ENCODE measurements at regions not wholly inside any gene's neighbourhood (a gene's known extent, or its start where the extent isn't known, plus 50 kb on each side); places are given as distances from the start of the nearest gene placed in this dataset.

DNA sequence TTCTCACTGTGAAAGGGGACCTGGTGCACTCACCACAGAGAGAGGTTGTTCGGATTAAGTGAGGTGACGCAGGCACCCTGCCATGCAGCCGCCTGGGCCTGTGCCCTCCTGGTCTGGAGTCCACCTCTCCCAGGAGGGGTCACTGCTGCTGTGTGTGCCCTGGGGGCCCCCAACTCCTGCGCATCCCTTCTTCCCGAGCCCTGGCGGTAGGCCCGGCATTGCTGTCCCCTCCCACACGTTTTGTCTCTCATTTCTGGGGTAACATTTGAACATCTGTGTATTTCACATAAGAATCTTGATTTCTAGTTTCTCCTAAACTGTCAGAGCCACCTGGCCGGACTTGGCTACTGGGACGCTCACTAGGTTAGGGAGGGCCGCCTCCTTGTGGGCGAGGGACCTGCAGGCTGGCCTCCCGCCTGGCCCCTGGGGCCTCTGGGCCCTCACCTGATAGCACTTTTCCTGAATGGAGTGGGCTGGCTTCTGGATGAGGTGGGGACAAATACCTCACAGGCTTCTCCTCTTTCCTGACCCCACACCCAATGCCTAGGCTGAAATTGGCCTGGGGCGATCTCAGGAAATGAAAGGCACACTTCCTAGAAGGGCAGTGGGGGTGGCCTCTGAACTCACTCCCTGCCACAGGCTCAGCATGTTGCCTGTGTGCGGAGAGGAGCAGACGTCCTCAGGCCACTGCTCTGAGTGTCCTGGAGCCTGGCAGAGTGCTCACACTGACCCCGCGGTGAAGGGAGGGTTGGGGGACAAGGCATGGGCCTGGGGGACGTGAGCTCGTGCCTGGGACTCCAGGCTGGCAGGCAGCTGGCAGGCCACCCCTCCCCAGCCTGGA lies 104.2 kb upstream of the PRR23E start:
- no peak for DNase-seq (ENCODE audit: low read depth)

DNA sequence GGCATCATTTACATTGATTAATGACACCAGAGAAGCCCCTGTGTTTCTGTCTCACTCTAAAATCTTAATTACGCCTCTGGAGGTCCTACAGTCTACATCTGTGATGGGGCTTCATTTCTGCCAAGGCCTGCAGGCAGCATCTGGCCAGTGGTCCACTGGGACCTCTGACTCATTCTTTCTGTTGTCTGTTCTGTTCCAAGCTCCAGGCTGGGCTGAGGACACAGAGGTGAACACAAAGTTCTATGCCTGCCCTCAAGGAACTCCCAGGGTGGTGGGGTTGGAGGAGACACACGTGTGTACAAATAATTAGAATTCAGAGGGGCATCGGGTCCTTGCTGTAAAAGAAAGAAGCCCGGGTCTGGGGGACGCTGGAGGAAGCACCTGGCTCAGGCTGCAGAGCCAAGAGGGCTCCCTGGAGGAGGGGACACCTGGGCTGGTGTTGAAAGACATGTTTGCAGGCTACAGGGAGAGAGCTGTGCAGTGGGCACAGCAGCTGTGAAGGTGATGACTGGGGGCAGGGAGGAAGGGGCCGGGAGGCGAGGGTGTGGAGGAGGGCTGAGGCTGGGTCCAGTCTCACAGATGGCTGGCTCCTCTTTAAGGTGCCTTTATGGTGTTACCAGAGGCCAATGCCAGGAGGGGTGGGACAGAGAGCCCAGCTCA lies 103.3 kb upstream of the PRR23E start:
- DNase-seq (ENCODE audit: low read depth): peak; percentile 27

DNA sequence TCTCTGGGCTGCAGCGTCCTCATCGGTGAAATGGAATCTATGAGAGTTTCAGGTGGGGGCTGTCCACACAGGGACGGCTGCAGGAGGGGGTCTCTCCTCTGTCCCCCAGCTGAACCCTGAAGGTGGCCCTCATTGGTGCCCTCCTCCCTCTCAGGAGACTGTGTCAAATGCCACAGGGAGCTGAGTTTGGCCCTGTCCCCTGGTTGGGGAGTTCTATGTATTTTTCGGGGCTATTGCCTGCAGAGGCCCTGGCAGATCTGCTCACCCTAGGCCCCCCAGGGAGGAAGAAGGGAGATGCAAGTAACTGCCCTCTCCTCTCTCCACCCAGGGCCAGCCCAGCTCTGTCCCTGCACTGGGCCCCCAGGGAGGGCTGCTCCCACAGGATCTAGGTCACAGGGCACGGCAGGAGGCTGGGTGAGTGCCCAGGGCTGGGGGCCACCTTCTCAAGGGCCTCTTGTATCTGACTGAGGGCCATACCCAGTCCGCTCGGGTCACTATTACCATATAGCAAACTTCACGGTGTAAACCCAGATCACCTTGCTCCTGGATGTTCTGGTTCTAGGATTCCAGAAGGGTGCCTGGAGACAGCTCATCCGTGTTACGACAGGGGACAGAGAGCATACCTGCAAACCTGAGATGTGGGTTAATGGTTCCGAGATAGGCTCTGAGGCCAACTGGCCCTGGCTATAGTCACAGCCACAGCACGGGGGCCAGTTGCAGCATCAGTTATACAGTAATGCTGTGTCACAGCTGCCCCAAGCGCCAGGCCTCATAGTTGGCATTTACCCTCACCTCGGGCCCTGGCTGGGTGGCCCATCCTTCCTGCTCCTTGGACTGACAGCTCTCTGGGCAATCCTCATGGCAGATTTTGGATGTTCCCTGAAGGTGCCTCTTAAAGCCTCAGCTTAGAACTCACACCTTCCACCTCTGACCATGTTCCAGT lies 102.4 kb upstream of the PRR23E start:
- no peak for DNase-seq (ENCODE audit: low read depth)

DNA sequence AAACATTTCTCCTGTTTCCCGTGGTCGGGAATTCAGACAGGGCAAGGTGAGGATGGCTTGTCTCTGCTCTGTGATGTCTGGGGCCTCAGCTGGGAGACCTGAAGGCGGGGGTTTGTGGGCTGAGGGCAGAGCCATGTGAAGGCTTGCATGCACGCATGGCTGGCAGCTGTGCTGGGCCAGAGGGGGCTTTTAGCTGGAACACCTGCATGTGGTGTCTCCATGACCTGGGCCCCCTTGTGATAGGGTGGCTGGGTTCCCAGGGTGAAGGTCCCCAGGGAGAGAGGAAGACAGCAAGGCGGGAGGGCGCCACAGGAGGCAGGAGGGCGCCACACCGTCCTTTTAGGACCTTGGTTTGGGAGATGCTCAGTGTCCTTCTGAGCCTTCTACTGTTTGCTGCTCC lies 101.6 kb upstream of the PRR23E start:
- no peak for DNase-seq (ENCODE audit: low read depth)

DNA sequence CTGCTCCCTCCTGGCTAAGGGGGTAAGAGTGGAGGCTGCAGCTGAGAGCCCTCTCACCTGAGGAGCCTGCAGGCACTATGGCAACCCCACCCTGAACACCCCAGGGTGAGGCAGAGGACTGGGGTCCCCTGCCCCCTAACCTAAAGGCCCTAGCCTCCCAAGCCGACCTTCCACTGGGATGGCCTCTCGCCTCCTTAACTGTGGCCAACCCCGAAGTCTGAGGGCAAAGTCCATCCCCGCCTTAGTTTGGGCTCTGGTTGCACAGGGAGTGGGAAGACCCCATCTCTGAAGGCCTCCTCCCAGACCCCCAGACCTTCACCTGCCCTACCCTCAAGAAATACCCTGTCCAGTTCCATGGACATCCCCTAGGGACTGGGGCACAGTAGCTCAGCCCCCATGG lies 100.6 kb upstream of the PRR23E start:
- DNase-seq (ENCODE audit: low read depth): no peak

DNA sequence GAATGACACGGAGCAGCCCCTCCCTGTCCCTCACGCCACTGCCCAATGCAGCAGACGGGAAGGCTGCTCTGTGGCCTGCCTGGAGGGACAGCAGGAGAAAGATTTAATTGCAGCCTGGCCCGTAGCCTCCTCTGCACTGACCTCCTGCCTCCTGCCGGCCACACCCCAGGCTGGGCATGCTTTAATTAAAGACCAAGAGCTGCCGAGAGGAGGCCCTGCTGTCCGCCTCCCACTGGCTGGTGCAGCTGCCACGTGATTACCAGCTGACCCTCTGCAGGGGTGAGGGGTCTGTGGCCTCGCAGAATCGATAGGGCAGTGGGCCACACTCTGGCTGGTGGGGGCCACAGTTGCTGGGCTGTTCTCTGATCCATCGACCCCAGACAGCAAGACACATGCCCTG lies 100.2 kb upstream of the PRR23E start:
- DNase-seq (ENCODE audit: low read depth): peak; percentile 7

DNA sequence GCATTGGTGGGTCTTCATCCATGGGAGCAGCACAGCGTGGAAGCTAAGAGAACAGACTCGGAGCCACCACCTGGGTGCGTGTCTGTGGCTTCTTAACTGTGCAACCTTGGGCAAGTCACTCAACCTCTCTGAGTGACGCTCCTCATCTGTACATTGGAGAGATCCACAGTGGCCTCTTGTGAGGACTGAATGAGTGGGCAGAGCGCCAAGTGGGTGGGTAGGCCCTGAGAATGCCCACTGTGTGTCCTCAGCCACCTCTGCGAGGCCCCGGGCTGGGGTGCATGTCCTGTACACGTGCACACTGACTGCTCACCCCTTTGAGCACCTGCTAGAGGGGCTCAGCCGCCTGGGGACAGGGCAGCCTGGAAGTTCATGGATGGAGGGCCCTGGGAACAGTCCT lies 99.6 kb upstream of the PRR23E start:
- DNase-seq (ENCODE audit: low read depth): no peak

DNA sequence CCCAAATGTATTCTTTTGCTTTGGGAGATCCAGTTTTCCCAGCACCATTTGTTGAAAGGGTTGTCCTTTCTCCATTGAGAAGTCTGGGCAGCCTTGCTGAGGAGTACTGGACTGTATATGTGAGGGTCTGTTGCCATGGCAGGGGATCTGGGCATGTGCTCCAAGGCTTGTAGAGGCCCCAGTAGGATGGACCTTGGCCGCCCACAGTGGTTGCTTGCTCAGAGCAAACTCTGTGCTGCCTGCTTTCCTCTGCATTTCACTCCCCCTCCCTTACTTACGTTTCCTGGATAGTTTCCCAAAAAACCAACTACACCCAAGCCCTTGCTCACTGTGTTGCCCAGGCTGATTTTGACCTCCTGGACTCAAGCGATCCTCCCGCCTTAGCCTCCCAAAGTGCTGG lies 97.2 kb upstream of the PRR23E start:
- no peak for DNase-seq (ENCODE audit: low read depth)

DNA sequence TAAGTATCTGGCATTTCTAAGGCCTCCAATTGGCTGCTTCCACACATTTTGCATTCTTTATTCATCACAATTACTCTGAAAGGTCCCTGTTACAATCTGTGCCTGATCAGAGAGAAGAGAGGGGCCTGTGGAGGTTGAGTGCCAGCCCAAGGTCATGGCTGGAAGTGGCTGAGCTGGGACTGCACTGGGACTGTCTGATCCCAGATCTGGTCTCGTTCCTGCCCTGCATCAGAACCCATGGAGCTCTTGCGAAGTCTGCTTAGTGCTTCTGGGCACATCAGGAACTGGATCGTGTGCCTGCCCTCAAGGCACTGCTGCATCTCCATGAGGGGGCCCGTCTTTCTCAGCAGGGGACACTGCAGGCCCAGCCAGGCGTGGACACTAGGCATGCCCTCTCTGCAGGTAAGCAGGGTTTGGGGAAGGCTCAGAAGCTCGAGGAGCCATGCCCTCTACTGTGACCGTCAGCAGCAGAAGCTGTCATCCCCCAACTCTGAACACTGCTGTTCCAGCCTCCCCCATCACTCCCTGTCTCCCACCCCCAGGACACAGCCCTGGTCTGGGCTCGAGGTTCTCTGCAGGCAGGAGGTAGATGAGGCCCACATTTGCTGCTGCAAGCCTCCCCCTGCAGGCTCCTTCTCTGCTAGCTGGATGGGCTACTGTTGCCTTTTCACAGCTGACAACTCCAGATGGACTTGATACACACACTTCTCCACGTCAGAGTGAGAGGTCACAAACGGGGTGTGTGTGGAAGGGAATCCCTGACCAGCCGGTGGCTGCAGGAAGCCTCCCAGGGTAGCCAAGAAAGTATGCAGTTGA lies 96.5 kb upstream of the PRR23E start:
- no peak for DNase-seq (ENCODE audit: low read depth)

DNA sequence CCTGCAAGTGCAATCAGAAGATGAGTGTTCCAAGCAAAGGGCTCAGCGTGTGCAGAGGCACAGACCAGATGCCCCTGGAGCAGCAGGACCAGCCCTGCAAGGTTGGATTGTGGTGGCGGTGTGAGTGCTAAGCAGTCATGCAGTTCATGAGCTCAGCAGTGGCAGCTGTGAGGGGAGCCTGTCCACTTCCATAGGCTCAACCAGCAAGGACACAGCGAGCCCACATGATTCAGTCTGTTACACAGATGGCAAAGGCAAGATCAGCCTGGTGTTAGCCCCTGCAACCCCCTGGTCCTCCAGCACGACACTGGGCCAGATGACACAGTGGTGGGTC lies 95.9 kb upstream of the PRR23E start:
- peak; percentile 8 for DNase-seq (ENCODE audit: low read depth)

DNA sequence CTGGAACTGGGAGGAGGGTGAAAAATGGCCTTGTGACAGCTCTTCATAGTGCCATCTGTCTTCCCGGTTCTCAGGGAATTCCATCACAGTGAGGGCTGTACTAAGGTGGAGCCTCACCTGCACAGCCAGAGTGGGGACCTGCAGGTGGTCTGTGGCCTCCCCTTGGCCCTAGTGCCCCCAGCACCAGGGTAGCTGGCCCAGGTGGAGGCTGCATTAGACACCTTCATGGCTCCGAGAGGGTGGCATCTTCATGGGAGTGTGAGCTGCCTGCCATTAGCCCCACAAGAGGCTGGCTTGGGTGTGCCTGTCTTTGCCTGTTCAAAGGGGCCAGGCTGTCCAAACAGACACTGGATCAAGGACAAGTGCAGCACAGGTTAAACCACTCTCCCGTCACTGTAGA lies 95.5 kb upstream of the PRR23E start:
- DNase-seq (ENCODE audit: low read depth): no peak

DNA sequence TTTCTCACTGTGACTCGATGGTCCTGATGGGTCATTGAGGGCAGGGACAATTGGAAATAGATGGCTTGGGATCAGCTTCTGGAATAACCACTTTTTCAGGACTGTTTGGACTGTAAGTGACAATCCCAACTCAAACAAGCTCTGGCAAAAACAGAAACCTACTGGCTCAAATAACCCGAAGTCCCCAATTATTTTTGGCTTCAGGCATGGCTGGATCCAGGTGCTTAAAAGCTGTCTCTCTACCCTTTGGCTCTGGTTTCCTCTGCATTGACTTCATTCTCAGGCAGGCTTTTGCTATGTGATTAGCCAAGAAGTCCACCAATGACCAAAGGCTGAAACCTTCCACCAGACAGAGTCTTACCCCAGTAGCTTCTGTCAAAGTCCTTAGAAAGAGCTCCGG lies 92.9 kb upstream of the PRR23E start:
- DNase-seq (ENCODE audit: low read depth): no peak

DNA sequence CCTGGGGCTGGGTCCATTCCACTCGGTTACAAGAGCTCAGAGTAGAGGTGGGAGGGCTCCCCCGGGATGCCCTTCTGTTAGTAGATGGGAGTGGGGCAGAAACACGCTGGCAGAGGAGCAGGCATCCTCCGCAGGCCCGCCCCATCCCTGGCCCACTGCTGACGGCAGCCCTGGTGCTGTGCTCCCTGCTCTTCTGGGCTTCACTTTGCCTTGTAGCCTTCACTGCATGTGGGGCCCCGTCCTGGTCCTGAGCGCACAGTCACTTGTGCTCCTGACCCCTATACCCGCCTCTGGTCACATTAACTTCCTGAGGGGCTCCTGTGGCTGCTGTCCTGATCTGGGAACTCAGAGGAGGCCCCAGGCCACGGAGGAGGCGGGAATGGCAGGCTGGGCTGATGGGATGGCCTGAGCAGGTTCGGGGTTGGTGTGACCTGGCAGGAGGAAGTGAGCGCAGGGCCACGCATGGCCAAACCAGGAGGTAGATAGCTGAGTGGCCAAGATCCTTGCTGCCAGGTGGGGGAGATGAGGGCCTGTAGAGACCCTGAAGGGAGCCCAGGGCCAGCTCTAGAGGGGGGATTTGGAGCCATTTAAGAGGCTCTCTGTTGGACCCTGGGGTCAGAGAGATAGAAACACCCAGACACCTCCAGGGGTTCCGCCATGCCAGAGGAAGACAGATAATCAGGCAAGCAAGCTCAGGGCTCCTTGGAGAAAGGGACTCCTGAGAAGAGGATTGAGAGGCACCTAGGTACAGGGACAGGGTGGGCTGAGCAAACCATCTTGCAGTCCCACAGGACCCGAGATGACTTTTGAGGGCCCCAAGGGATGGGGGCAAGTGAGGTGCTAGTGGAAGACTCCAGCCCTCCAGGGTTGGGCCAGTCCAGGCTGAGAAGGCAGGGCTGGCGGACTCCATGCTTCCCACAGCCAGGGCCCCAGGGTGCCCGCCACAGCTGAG lies 92.2 kb upstream of the PRR23E start:
- no peak for DNase-seq (ENCODE audit: low read depth)

DNA sequence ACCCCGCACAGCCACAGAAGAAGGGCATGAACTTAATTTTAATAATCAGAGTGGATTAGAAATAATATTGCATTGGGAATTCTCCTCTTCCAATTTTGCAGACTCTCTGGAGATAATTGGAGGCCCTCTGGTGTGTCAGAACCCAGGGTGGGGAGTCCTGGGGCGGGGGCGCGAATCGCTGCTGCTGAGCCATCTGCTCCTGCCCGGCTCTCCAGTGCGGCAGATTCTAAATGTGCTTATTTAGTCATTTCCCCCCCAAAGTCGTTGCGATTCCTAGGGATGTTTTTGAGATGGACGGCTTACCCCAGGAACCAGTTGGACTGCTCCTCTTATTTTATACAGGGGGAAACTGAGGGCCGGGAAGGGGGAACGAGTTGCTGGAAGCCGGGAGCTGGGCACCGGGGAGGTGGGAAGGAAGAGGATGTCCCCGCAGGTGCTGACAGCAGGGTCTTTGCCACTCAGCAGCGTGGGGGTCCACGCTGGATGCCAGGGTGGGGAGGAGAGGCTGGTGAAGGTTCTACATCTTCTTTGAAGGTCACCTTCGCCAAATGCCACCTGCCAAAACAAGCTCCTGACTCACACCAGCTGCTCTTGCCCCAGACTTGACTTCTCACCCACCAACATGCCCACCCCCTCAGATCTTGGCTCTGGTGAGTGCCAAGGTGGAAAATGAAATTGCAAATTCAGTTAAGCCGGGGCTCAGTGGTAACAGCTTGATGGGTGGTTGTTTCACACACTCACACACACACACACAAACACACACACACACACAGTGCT lies 91.3 kb upstream of the PRR23E start:
- no peak for DNase-seq (ENCODE audit: low read depth)

DNA sequence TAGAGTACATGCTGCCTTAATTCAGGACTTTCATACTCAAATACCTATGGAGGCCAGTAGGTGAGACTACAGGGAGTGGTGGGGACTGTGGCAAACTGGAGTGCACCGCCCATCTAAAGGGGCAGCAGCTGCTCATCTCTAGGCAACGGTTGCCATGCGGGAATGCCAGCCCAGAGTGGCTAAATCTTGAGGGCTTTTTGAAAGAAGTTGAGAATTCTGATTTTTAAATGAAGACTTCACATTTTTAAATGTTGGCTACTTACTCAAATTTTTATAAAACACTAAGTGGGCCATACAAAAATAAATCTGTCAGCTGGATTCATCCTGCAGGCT lies 90.8 kb upstream of the PRR23E start:
- DNase-seq (ENCODE audit: low read depth): no peak

DNA sequence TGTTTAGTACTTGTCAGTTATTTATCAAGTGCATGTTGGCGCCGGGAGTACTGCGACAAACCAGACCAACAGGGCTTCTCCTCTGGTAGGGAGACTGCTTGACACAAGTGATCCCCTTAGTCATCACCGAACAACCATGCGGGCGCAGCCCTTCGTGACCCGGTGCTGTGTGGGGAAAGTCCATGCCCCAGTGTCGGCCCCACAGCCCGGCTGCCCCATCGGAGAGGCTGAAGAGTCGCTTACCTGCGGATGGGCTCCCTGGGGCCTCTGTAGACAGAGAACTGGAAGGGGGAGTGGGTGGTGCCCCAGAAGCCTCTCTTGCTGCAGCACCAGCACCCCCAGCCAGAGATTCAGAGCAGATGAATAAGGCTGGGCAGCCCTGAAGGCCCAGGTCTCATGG lies 90.3 kb upstream of the PRR23E start:
- no peak for DNase-seq (ENCODE audit: low read depth)

DNA sequence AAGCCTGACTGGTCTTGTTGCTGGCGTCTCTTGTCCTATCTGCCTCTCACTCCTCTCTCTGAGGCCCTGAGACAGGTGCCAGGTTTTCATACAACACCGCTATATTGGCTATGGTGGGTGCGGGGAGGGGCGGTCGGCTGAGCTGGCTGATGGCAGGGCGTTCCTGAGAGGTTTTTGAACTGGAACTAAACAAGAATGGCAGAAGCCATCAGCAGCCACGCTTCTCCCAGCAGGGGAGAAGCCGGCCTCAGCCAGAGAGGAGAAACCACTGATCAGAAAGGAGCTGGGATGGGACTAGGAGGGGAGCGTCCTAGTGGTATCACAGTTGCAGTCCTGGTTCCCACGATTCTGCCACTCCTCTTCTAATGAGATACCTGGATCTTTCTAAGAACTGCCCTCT lies 89.9 kb upstream of the PRR23E start:
- DNase-seq (ENCODE audit: low read depth): no peak

DNA sequence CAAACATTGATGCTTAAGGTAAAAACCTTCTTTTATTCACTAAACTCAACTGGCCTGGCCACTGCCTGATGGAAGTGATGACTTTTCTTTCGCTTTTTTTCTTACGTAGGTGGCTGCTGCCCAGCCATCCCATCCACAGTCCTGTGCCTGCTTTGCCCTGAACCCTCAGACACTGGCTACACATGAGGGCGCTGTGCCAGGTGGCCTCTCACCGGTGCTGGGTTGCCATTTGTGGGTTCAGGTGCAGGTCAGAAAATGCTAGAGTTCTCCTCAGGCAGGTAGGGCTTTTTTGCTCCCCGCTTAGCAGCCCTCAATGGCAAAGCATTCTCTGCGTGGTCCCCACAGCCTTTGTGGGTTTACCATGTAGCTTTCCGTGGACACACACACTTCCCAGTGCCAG lies 88.3 kb upstream of the PRR23E start:
- no peak for DNase-seq (ENCODE audit: low read depth)

DNA sequence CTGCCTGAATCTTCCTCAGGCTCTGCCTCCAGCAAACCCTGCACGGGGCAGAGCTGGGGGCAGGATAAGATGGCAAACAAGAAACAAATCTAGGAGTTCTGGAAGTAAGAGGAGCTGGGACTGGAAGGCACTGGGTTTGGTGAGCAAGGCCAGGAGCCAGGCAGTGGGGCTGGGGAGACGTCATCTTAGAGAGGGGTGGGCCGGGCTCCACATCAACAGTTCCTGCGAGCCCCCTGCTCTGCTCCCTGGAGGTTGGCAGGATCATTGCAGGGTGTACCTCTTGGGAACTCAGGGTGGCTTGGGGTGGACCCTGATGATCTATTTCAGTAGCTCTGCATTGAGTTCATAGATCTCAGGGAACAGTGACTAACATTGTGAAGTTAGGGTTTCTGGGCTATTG lies 87.3 kb upstream of the PRR23E start:
- no peak for DNase-seq (ENCODE audit: low read depth)
